HepG2 (cell line): ENCODE measurements at regions not wholly inside any gene's neighbourhood (a gene's known extent, or its start where the extent isn't known, plus 50 kb on each side); places are given as distances from the start of the nearest gene placed in this dataset.

ENCODE experiments used
- ATAC-seq: fragments of 200-7000 bp; cut with Tn5 transposase; 3 replicates; pipeline ENCODE4 v1.9.1; 2020; ENCODE audit warnings: mild to moderate bottlenecking, moderate library complexity
- BruUV-seq: library from RNA; stranded (reverse); fragments of 400-500 nt; replicated peaks from 2 replicates; lab custom pipeline; 2021; lab: Mats Ljungman, UMichigan
- CTCF ChIA-PET: fragments of 300-600 bp; formaldehyde crosslinking; extraction: SDS; loops from one replicate; lab custom pipeline; 2021; ENCODE audit warnings: low total read pairs, inconsistent platforms, low intra/inter-chr PET ratio; lab: Yijun Ruan, JAX
- POLR2A ChIA-PET: fragments of 350-600 bp; sonication (Branson Sonifier 250); formaldehyde crosslinking; loops from one replicate; lab custom pipeline; 2020; ENCODE audit warnings: antibody characterized with exemption, inconsistent platforms; lab: Yijun Ruan, JAX
- DNase-seq: peaks from one replicate; pipeline ENCODE4 v3.0.0-alpha.2; 2015; ENCODE audit warnings: low spot score
- FAIRE-seq: peaks from 3 replicates; lab custom pipeline; 2011; peaks lifted over from hg19 to GRCh38; lab: Jason Lieb, UNC
- H2AFZ ChIP-seq: one replicate; pipeline ENCODE4 v1.6.1; 2011; ENCODE audit warnings: low read length, inconsistent platforms
- H3K27ac ChIP-seq: fragments of 300-600 bp; 3 replicates; pipeline ENCODE4 v1.8.0; 2011; ENCODE audit warnings: mixed run types, mild to moderate bottlenecking, mixed read lengths, low read length, inconsistent platforms; ENCODE audit not compliant: insufficient read depth; ENCODE audit errors: extremely low read length
- H3K27me3 ChIP-seq, 2 experiments: fragments of 200-600 bp in 1 of 2; 2 replicates in 1 of 2; 3 replicates in 1 of 2; pipeline versions ENCODE4 v1.6.0 to v1.8.0; 2011; ENCODE audit warnings: low read length in 2 of 2, mild to moderate bottlenecking in 2 of 2, moderate library complexity in 2 of 2, inconsistent platforms in 1 of 2; ENCODE audit not compliant: insufficient read depth in 2 of 2, control insufficient read depth in 1 of 2
- H3K36me3 ChIP-seq, 2 experiments: fragments of 200-600 bp in 1 of 2; replicated peaks in 1 of 2; 2 replicates in 1 of 2; 3 replicates in 1 of 2; pipeline versions ENCODE4 v1.5.1 to v1.8.0; 2011; ENCODE audit warnings: low read length in 2 of 2, inconsistent platforms in 1 of 2; ENCODE audit not compliant: insufficient read depth in 2 of 2, control insufficient read depth in 1 of 2
- H3K4me1 ChIP-seq: 2 replicates; pipeline ENCODE4 v1.5.1; 2012; ENCODE audit warnings: low read length, inconsistent platforms; ENCODE audit not compliant: insufficient read depth
- H3K4me2 ChIP-seq: 2 replicates; pipeline ENCODE4 v1.6.0; 2011; ENCODE audit warnings: low read depth, low read length, inconsistent platforms
- H3K4me3 ChIP-seq, 3 experiments: fragments of 200-600 bp in 1 of 3; sonication (generic), shearing (Covaris generic) in 1 of 3; replicated peaks in 1 of 3; 2 replicates each; pipeline ENCODE4 v1.5.1; 2011 to 2016; ENCODE audit warnings: low read length in 3 of 3, inconsistent platforms in 2 of 3, low read depth in 2 of 3, mild to moderate bottlenecking in 2 of 3, control low read depth in 1 of 3, mixed read lengths in 1 of 3; ENCODE audit not compliant: insufficient read depth in 1 of 3
- H3K79me2 ChIP-seq: one replicate; pipeline ENCODE4 v1.6.1; 2011; ENCODE audit warnings: low read length, inconsistent platforms; ENCODE audit not compliant: insufficient read depth
- H3K9ac ChIP-seq: 2 replicates; pipeline ENCODE4 v1.6.0; 2011; ENCODE audit warnings: mild to moderate bottlenecking, low read depth, low read length, inconsistent platforms; ENCODE audit not compliant: insufficient read depth
- H3K9me3 ChIP-seq: 2 replicates; pipeline ENCODE4 v1.5.1; 2012; ENCODE audit warnings: mild to moderate bottlenecking, low read length
- H4K20me1 ChIP-seq: 2 replicates; pipeline ENCODE4 v1.6.0; 2011; ENCODE audit warnings: inconsistent platforms, mild to moderate bottlenecking, low read length, moderate library complexity; ENCODE audit not compliant: insufficient read depth
- CC2D1A ChIP-seq: sonication (generic); formaldehyde crosslinking; IDR thresholded peaks from 2 replicates; pipeline ENCODE4 v1.8.1; 2023; ENCODE audit warnings: mild to moderate bottlenecking, missing genetic modification reagents
- HOXD1 ChIP-seq: sonication (generic); formaldehyde crosslinking; IDR thresholded peaks from 2 replicates; pipeline ENCODE4 v1.5.0; 2020; ENCODE audit warnings: missing genetic modification reagents
- MXD3 ChIP-seq: IDR thresholded peaks from 2 replicates; pipeline ENCODE4 v1.6.1; 2016; ENCODE audit warnings: mild to moderate bottlenecking, missing biosample characterization, missing genetic modification reagents
- PBX2 ChIP-seq: IDR thresholded peaks from 2 replicates; pipeline ENCODE4 v1.6.1; 2016; ENCODE audit warnings: control low read depth
- PHB2 ChIP-seq: fragments of 450-650 bp; IDR thresholded peaks from 2 replicates; pipeline ENCODE4 v1.6.1; 2018; ENCODE audit not compliant: partially characterized antibody
- SP4 ChIP-seq: sonication (generic); formaldehyde crosslinking; IDR thresholded peaks from 2 replicates; pipeline ENCODE4 v1.8.1; 2023; ENCODE audit warnings: mild to moderate bottlenecking, missing genetic modification reagents
- TFE3 ChIP-seq: IDR thresholded peaks from 2 replicates; pipeline ENCODE4 v1.6.1; 2016
- ZFAT ChIP-seq: sonication (generic); formaldehyde crosslinking; conservative IDR thresholded peaks from 2 replicates; pipeline ENCODE4 v1.8.1; 2023; ENCODE audit warnings: missing genetic modification reagents, inconsistent platforms
- ZMYM3 ChIP-seq: sonication (generic); formaldehyde crosslinking; IDR thresholded peaks from 2 replicates; pipeline ENCODE4 v1.5.1; 2020; ENCODE audit warnings: mild to moderate bottlenecking, missing genetic modification reagents
- WGBS: methylation state at CpG from one replicate; pipeline ENCODE4 v1.1.6; 2017; ENCODE audit warnings: low lambda C conversion rate; 5-methylcytosine and 5-hydroxymethylcytosine counted together
- in situ Hi-C: cut with HindIII; loops from 2 replicates; pipeline ENCODE4 v1.10.0; 2017; ENCODE audit warnings: low pct_unique_long_range_greater_than_20kb; ENCODE audit not compliant: extremely low pct_ligation_motif_present
- intact Hi-C: fragments of 100-400 bp; cut with micrococcal nuclease; formaldehyde crosslinking; loops from one replicate; pipeline ENCODE4 v1.10.0; 2022; ENCODE audit not compliant: unreplicated experiment

- TF ChIP-seq MXD3 (CRISPR knock-in tag) = no peak
- no peak for TF ChIP-seq ZFAT
- no peak for TF ChIP-seq TFE3
- no peak for TF ChIP-seq CC2D1A
- TF ChIP-seq SP4 (CRISPR knock-in tag) = no peak
Observed at GRCh38 chr5:97986069-97986468, 787.4 kb upstream of the RGMB start (continued).

GRCh38 chr5:97991236-97991635 is 782.2 kb upstream of the RGMB start:
- in situ Hi-C loops = no loop called here
- H3K9ac ChIP-seq = no peak overlapping the region
- intact Hi-C loops = no loop called here
- no peaks in the 10 kb centered on the region for H3K27me3 ChIP-seq
- CTCF ChIA-PET = no interaction called here
- no peak overlapping the region for H2AFZ ChIP-seq
- no peaks in the 10 kb centered on the region for H3K9me3 ChIP-seq
- ATAC-seq (no peak), FAIRE-seq (no peak), DNase-seq (no peak)
- 0% methylated on average over 4 of the region's 7 CpGs for WGBS
- H3K4me3 ChIP-seq = no peak overlapping the region
- no peaks in the 10 kb centered on the region for H3K36me3 ChIP-seq
- H3K79me2 ChIP-seq = no peaks in the 10 kb centered on the region
- no peaks in the 10 kb centered on the region for H3K4me1 ChIP-seq
- TF ChIP-seq PHB2 (no peak), PBX2 (CRISPR knock-in tag) (no peak), ZMYM3 (CRISPR knock-in tag) (no peak), HOXD1 (no peak)
- H3K4me2 ChIP-seq = no peak overlapping the region
- H3K27ac ChIP-seq = no peak overlapping the region
- no TSS peak for BruUV-seq
- no peaks in the 10 kb centered on the region for H4K20me1 ChIP-seq
- POLR2A ChIA-PET = no interaction called here
